NOMO-1 (cell line): ENCODE measurements at regions not wholly inside any gene's neighbourhood (a gene's known extent, or its start where the extent isn't known, plus 50 kb on each side); places are given as distances from the start of the nearest gene placed in this dataset.

ENCODE experiments used
- DNase-seq, 2 experiments: peaks; one replicate each; lab custom pipeline; 2025; ENCODE audit not compliant: unreplicated experiment in 2 of 2; lab: John Stamatoyannopoulos, UW

GRCh38 chr13:107020393-107020792 lies 452.5 kb upstream of the ARGLU1 start:
- no peak for DNase-seq

GRCh38 chr13:107018285-107018684 lies 450.3 kb upstream of the ARGLU1 start:
- DNase-seq: no peak

- no peak for DNase-seq
These were observed 438.7 kb upstream of the ARGLU1 start for GRCh38 chr13:107006661-107007060.

GRCh38 chr13:107005577-107005976 lies 437.6 kb upstream of the ARGLU1 start:
- DNase-seq: no peak

- DNase-seq: no peak
These were observed 436.0 kb upstream of the ARGLU1 start for GRCh38 chr13:107003911-107004310.

- no peak for DNase-seq
These were observed 430.7 kb upstream of the ARGLU1 start for GRCh38 chr13:106998664-106999063.

- no peak for DNase-seq
These were observed 429.8 kb upstream of the ARGLU1 start for GRCh38 chr13:106997696-106998095.

GRCh38 chr13:106996867-106997618 lies 429.1 kb upstream of the ARGLU1 start:
- DNase-seq: no peak

GRCh38 chr13:106990594-106990993 lies 422.7 kb upstream of the ARGLU1 start:
- DNase-seq: no peak

- no peak for DNase-seq
These were observed 421.9 kb upstream of the ARGLU1 start for GRCh38 chr13:106989876-106990275.

- no peak for DNase-seq
These were observed 419.5 kb upstream of the ARGLU1 start for GRCh38 chr13:106987427-106987785.

GRCh38 chr13:106986687-106987426 lies 418.9 kb upstream of the ARGLU1 start:
- no peak for DNase-seq

GRCh38 chr13:106986033-106986484 lies 418.1 kb upstream of the ARGLU1 start:
- DNase-seq: no peak

GRCh38 chr13:106985481-106985880 lies 417.5 kb upstream of the ARGLU1 start:
- no peak for DNase-seq

GRCh38 chr13:106981051-106981450 lies 413.1 kb upstream of the ARGLU1 start:
- no peak for DNase-seq

GRCh38 chr13:106967391-106967790 lies 399.5 kb upstream of the ARGLU1 start:
- DNase-seq: no peak

GRCh38 chr13:106963151-106963550 lies 395.2 kb upstream of the ARGLU1 start:
- DNase-seq: no peak

- DNase-seq: no peak
These were observed 393.7 kb upstream of the ARGLU1 start for GRCh38 chr13:106961651-106962050.

GRCh38 chr13:106961216-106961615 lies 393.3 kb upstream of the ARGLU1 start:
- no peak for DNase-seq

GRCh38 chr13:106958621-106959048 lies 390.7 kb upstream of the ARGLU1 start:
- DNase-seq: no peak

GRCh38 chr13:106942563-106942962 lies 374.6 kb upstream of the ARGLU1 start:
- no peak for DNase-seq

GRCh38 chr13:106941779-106942178 lies 373.8 kb upstream of the ARGLU1 start:
- no peak for DNase-seq
